K562 (cell line): ENCODE measurements at regions not wholly inside any gene's neighbourhood (a gene's known extent, or its start where the extent isn't known, plus 50 kb on each side); places are given as distances from the start of the nearest gene placed in this dataset.
"Not testable (repeated sequence)": the region's sequence is repeated elsewhere in the genome, so short reads cannot be mapped to it uniquely, and the experiment has no call there.

Experiments used
- CCAR2 ChIP-seq: fragments of 200-400 bp; formaldehyde crosslinking; IDR thresholded peaks from 2 replicates; pipeline ENCODE4 v1.6.1; 2017; ENCODE audit warnings: mild to moderate bottlenecking, low read depth, low read length
- EZH2 ChIP-seq: IDR thresholded peaks from 2 replicates; pipeline ENCODE4 v1.6.1; 2012; ENCODE audit warnings: low read depth, mild to moderate bottlenecking, inconsistent platforms, low read length, borderline replicate concordance
- HDAC6 ChIP-seq: IDR thresholded peaks from 2 replicates; pipeline ENCODE4 v1.6.1; 2012; ENCODE audit warnings: low read depth, mild to moderate bottlenecking, control low read depth, inconsistent platforms, low read length, moderate library complexity
- MAFK ChIP-seq: IDR thresholded peaks from 2 replicates; pipeline ENCODE4 v1.6.1; 2011; ENCODE audit warnings: low read length, improper control_type of control experiment
- SMARCA5 ChIP-seq: fragments of 450-650 bp; IDR thresholded peaks from 2 replicates; pipeline ENCODE4 v1.6.1; 2016
- XRCC3 ChIP-seq: fragments of 450-650 bp; IDR thresholded peaks from 2 replicates; pipeline ENCODE4 v1.6.1; 2017; ENCODE audit warnings: mild to moderate bottlenecking, moderate library complexity
- TF ChIP-seq, protein P1 (sequence below), 2 experiments: fragments of 200-800 bp in 1 of 2; sonication (Bioruptor generic) in 1 of 2; sonication (generic) in 1 of 2; formaldehyde crosslinking in 1 of 2; IDR thresholded peaks in 1 of 2; conservative IDR thresholded peaks in 1 of 2; 2 replicates each; pipeline versions ENCODE4 v1.5.0 to v1.6.1; 2016 to 2020; ENCODE audit warnings: missing compliant biosample characterization in 1 of 2, missing genetic modification characterization in 1 of 2, missing genetic modification reagents in 1 of 2

DNA sequence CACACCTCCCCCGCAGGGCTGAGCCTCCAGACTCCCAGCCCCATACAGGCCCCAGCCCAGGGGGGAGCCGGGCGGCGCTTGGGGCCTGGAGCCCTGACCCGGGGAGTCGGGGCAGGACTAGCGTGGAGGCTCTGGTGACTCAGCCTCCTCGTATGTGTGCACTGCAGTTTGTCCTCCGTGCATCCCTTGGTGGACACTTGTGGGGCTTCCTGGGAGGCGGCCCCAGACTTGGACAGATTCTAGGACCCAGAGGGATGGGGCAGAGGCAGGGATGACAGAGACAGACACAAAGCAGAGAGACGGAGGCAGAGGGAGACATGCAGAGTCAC is 161.6 kb downstream of the TMEM121 start:
- not testable (repeated sequence) for TF ChIP-seq MAFK, EZH2, XRCC3, CCAR2, HDAC6, SMARCA5
- TF ChIP-seq, protein P1, sequence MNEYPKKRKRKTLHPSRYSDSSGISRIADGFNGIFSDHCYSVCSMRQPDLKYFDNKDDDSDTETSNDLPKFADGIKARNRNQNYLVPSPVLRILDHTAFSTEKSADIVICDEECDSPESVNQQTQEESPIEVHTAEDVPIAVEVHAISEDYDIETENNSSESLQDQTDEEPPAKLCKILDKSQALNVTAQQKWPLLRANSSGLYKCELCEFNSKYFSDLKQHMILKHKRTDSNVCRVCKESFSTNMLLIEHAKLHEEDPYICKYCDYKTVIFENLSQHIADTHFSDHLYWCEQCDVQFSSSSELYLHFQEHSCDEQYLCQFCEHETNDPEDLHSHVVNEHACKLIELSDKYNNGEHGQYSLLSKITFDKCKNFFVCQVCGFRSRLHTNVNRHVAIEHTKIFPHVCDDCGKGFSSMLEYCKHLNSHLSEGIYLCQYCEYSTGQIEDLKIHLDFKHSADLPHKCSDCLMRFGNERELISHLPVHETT (CRISPR knock-in tag; conservative IDR thresholded peaks at IDR 0.05 in 1 of 2, IDR thresholded peaks at IDR 0.05 in 1 of 2): not testable (repeated sequence)
